Neuronal stem cell (in vitro differentiated cells): ENCODE measurements at regions not wholly inside any gene's neighbourhood (a gene's known extent, or its start where the extent isn't known, plus 50 kb on each side); places are given as distances from the start of the nearest gene placed in this dataset.

Source experiments
- DNase-seq: peaks from one replicate; pipeline ENCODE4 v3.0.0-alpha.2; 2013; ENCODE audit warnings: low spot score
- H2AFZ ChIP-seq: one replicate; pipeline ENCODE4 v1.6.1; 2013; ENCODE audit warnings: mild to moderate bottlenecking, low read length, inconsistent platforms
- H2AK5ac ChIP-seq: 2 replicates; pipeline ENCODE4 v1.6.1; 2013; ENCODE audit warnings: low read depth, mild to moderate bottlenecking, inconsistent platforms, low read length, moderate library complexity, mixed read lengths
- H2BK120ac ChIP-seq: 2 replicates; pipeline ENCODE4 v1.6.1; 2013; ENCODE audit warnings: low read depth, mild to moderate bottlenecking, inconsistent platforms, low read length, moderate library complexity, mixed read lengths
- H2BK12ac ChIP-seq: one replicate; pipeline ENCODE4 v1.6.1; 2013; ENCODE audit warnings: low read length, inconsistent platforms
- H2BK15ac ChIP-seq: 2 replicates; pipeline ENCODE4 v1.6.1; 2013; ENCODE audit warnings: mild to moderate bottlenecking, low read length, inconsistent platforms, mixed read lengths
- H2BK5ac ChIP-seq: one replicate; pipeline ENCODE4 v1.6.1; 2013; ENCODE audit warnings: inconsistent platforms, mild to moderate bottlenecking, low read length, moderate library complexity
- H3K14ac ChIP-seq: one replicate; pipeline ENCODE4 v1.6.1; 2013; ENCODE audit warnings: low read length, inconsistent platforms
- H3K18ac ChIP-seq: 2 replicates; pipeline ENCODE4 v1.6.1; 2013; ENCODE audit warnings: low read length, inconsistent platforms
- H3K23ac ChIP-seq: 2 replicates; pipeline ENCODE4 v1.6.1; 2013; ENCODE audit warnings: low read depth, mild to moderate bottlenecking, mixed read lengths, low read length, inconsistent platforms; ENCODE audit not compliant: poor library complexity
- H3K27ac ChIP-seq: replicated peaks from 3 replicates; pipeline ENCODE4 v1.5.1; 2013; ENCODE audit warnings: low read length, inconsistent platforms
- H3K27me3 ChIP-seq, 3 experiments: 2 replicates each; pipeline ENCODE4 v1.6.1; 2013; ENCODE audit warnings: low read length in 3 of 3, mild to moderate bottlenecking in 2 of 3, inconsistent platforms in 1 of 3, low read depth in 1 of 3, mixed read lengths in 1 of 3, moderate library complexity in 1 of 3; ENCODE audit not compliant: control insufficient read depth in 3 of 3, insufficient read depth in 3 of 3
- H3K36me3 ChIP-seq, 2 donors: replicated peaks in 1 of 2; 2 replicates each; pipeline ENCODE4 v1.6.1; 2013; ENCODE audit warnings: low read length in 2 of 2; ENCODE audit not compliant: control insufficient read depth in 2 of 2, insufficient read depth in 2 of 2
- H3K4ac ChIP-seq: 2 replicates; pipeline ENCODE4 v1.6.1; 2013; ENCODE audit warnings: inconsistent platforms, mild to moderate bottlenecking, low read length, moderate library complexity
- H3K4me1 ChIP-seq, 2 donors: 1 replicate in 1 of 2; 2 replicates in 1 of 2; pipeline ENCODE4 v1.6.1; 2013; ENCODE audit warnings: low read length in 2 of 2, low read depth in 1 of 2; ENCODE audit not compliant: control insufficient read depth in 2 of 2, insufficient read depth in 1 of 2
- H3K4me2 ChIP-seq: one replicate; pipeline ENCODE4 v1.6.1; 2013; ENCODE audit warnings: mild to moderate bottlenecking, low read length, inconsistent platforms; ENCODE audit not compliant: insufficient read depth, poor library complexity, severe bottlenecking
- H3K4me3 ChIP-seq, 2 donors: 2 replicates each; pipeline ENCODE4 v1.5.1; 2013; ENCODE audit warnings: low read length in 2 of 2, mild to moderate bottlenecking in 2 of 2, inconsistent platforms in 1 of 2, moderate library complexity in 1 of 2
- H3K79me1 ChIP-seq: one replicate; pipeline ENCODE4 v1.6.1; 2013; ENCODE audit warnings: low read depth, mild to moderate bottlenecking, inconsistent platforms, low read length, moderate library complexity
- H3K9ac ChIP-seq: one replicate; pipeline ENCODE4 v1.6.1; 2013; ENCODE audit warnings: mild to moderate bottlenecking, low read depth, low read length, inconsistent platforms; ENCODE audit not compliant: poor library complexity
- H3K9me3 ChIP-seq, 2 donors: replicated peaks in 1 of 2; 2 replicates each; pipeline versions ENCODE3 to v1.6.1; 2013; ENCODE audit warnings: low read length in 2 of 2, mild to moderate bottlenecking in 2 of 2, inconsistent platforms in 1 of 2, low read depth in 1 of 2, mixed read lengths in 1 of 2, moderate library complexity in 1 of 2; ENCODE audit not compliant: control insufficient read depth in 2 of 2, insufficient read depth in 1 of 2
- H4K8ac ChIP-seq: one replicate; pipeline ENCODE4 v1.6.1; 2013; ENCODE audit warnings: low read depth, mild to moderate bottlenecking, inconsistent platforms, low read length, moderate library complexity
- H4K91ac ChIP-seq: one replicate; pipeline ENCODE4 v1.6.1; 2013; ENCODE audit warnings: low read length, low read depth, mild to moderate bottlenecking, inconsistent platforms; ENCODE audit not compliant: poor library complexity
- WGBS, 2 donors: extraction: QIAGEN DNeasy Blood & Tissue Kit; methylation state at CpG; one replicate each; pipeline ENCODE4 v1.1.7; 2013; ENCODE audit warnings: missing lambda C conversion rate in 2 of 2, mixed read lengths in 1 of 2; ENCODE audit not compliant: insufficient read length in 2 of 2, insufficient replicate concordance in 1 of 2; ENCODE audit errors: extremely low coverage in 2 of 2; 5-methylcytosine and 5-hydroxymethylcytosine counted together

DNA sequence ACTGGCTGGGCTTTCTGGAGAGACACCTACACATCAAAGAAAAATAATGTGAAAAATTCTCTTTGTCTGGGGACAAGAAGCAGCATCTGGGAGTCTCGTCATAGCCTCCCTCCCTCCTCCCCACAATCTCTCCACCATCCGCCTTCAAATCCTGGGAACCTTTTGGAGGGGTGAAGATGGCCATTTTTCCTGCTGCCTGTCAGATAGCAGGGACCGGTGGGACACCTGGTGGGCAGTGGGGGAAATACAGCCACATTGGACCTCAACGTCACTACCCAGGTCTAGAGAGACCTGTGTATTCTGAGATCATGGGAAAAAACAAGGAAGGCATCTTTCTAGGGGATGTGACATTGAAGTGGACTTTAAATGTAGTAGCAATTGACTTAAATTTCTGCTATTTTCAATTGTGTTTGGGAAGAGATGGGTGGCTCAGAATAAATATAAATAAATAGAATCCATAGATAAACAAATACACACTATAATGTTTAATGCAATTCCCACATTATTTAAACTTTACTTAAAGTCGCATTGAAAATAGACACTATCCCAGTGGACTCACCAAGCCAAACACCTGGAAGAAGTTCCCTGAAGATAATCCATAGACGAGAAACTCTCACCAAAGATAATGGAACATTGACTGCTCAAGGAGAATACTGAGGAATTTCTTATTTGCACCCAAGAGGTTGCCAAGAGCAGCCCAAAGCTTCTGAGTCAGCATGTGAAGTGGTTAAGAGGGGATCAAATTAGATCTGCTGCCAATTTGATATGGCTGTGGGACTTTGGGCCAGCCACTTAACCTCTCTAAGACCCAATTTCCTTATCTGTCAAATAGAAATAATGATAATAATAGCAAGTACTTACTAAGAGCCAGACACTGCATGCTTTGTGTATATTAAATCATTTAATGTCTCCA, 147.6 kb upstream of the CAMK1G start:
- Histone ChIP-seq H3K9ac (no peak overlapping the region), H3K9me3 (no peaks in the 10 kb centered on the region), H3K23ac (no peak overlapping the region), H2BK120ac (no peak overlapping the region), H3K18ac (no peak overlapping the region), H3K4me2 (no peak overlapping the region), H3K4ac (no peak overlapping the region), H2BK15ac (no peak overlapping the region), H4K91ac (no peak overlapping the region), H3K4me1 (peaks cover 0 to 23% of the 10 kb centered on the region in 2 donors), H3K14ac (no peak overlapping the region), H2BK12ac (no peak overlapping the region), H2BK5ac (no peak overlapping the region), H3K27me3 (no peaks in the 10 kb centered on the region), H3K27ac (no peak overlapping the region), H2AK5ac (no peak overlapping the region), H2AFZ (no peak overlapping the region), H4K8ac (no peak overlapping the region), H3K79me1 (no peaks in the 10 kb centered on the region), H3K36me3 (no peaks in the 10 kb centered on the region), H3K4me3 (no peak overlapping the region)
- DNase-seq: peak; percentile 74
- WGBS, 2 donors: no CpG with 5 or more reads among the region's 6 CpGs

DNA sequence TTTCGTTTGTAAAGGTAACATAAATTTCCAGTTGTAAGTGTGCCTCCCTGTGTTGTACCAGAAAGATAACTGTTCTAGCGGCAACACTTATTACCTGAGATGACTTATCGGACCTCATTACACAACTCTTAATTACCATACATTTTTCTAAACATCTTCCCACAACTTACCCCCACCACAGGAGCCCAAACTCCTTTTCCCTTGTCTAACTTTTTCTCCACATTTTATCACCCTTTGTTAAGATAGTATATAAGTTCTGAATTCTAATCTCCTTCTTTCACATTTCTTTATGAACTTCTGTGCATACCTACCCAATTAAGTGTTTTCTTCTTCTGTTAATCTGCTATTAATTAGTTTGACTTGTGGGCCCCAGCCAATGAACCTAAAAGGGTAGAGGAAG, 143.7 kb upstream of the CAMK1G start:
- Histone ChIP-seq H2BK120ac (no peak overlapping the region), H3K4ac (no peak overlapping the region), H3K36me3 (no peaks in the 10 kb centered on the region), H3K23ac (no peak overlapping the region), H3K9ac (no peak overlapping the region), H2BK12ac (no peak overlapping the region), H4K91ac (no peak overlapping the region), H4K8ac (no peak overlapping the region), H3K4me2 (no peak overlapping the region), H3K4me3 (no peak overlapping the region), H2AFZ (no peak overlapping the region), H3K79me1 (no peaks in the 10 kb centered on the region), H3K18ac (no peak overlapping the region), H2BK15ac (no peak overlapping the region), H3K9me3 (no peaks in the 10 kb centered on the region), H3K4me1 (peaks cover 0 to 5% of the 10 kb centered on the region in 2 donors), H3K14ac (no peak overlapping the region), H2AK5ac (no peak overlapping the region), H2BK5ac (no peak overlapping the region), H3K27ac (no peak overlapping the region), H3K27me3 (no peaks in the 10 kb centered on the region)
- 100% methylated on average over 1 of the region's 3 CpGs; no CpG with 5 or more reads in 1 of the 2 donors for WGBS, 2 donors
- DNase-seq: no peak

DNA sequence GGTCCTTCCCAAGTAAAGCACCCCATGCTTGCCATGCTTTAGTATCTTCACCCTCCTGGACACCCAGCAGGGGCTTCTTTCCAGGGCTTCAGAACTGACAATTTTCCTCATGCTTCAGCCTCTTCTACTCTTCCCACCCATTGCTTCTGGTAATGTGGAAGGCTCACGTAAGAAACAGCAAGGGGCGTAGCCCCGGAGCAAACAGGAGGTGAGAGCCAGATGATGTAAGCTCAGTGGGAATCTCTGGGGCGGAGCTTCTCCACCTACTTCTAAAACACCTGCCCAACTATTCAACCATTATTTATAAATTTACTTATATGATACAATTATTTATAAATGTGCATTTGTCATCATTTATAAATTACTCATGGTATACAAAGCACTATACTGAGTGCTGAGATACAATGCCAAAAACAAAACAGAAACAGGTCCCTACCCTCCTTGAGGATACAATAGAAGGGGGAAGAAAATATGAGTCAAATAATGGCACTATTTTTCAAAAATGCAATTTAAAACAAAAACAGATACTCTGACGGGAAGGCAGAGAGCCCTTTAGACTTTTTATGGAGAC, 140.1 kb upstream of the CAMK1G start:
- Histone ChIP-seq H3K9me3 (peaks cover 0 to 6% of the 10 kb centered on the region in 2 donors), H3K4me1 (no peaks in the 10 kb centered on the region), H3K18ac (no peak overlapping the region)

DNA sequence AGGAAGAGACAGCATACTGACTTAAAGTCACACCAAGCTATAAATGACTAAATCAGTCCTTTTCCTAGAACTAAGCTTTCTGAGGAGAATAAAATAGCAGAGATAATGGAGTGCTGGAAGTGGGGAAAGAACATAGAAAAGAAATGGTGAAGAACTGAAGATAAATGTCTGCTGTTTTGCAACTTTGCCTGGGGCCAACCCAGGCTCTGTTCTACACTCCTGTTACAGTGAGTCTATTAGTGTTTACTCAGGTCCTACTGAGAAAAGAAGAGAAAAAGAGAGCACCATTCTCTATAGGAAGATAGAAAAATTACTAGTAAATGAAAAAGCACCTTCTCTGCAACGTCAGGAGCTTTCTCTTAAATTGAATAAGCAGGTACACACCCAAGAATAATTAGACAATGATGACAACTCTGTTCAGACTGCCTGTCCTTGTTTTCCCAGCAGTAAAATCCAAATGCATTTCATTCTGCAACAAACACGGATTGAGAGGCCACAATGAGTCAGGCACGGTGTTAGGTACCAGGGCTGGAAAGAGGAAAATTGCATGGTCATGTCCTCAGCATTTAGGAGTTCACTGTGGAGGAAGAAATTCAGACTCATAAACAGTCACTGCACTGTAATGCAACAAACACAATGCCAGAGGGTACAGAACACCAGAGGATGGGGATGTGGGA, 139.4 kb upstream of the CAMK1G start:
- H2BK120ac ChIP-seq: no peak overlapping the region
- H3K4me3 ChIP-seq: no peak overlapping the region
- H2AK5ac ChIP-seq: no peak overlapping the region
- H3K4me2 ChIP-seq: no peak overlapping the region
- H2AFZ ChIP-seq: no peak overlapping the region
- H2BK5ac ChIP-seq: no peak overlapping the region
- no peak overlapping the region for H3K18ac ChIP-seq
- H3K4ac ChIP-seq: no peak overlapping the region
- H3K4me1 ChIP-seq: no peaks in the 10 kb centered on the region
- H3K9me3 ChIP-seq: peaks cover 0 to 6% of the 10 kb centered on the region in 2 donors
- no peaks in the 10 kb centered on the region for H3K79me1 ChIP-seq
- H4K8ac ChIP-seq: no peak overlapping the region
- no peak overlapping the region for H3K9ac ChIP-seq
- H4K91ac ChIP-seq: no peak overlapping the region
- no peak overlapping the region for H3K14ac ChIP-seq
- no peak overlapping the region for H2BK12ac ChIP-seq
- H3K23ac ChIP-seq: no peak overlapping the region
- no peaks in the 10 kb centered on the region for H3K36me3 ChIP-seq
- DNase-seq: no peak
- no CpG with 5 or more reads among the region's 3 CpGs for WGBS, 2 donors
- H3K27ac ChIP-seq: no peak overlapping the region
- H2BK15ac ChIP-seq: no peak overlapping the region
- H3K27me3 ChIP-seq: no peaks in the 10 kb centered on the region

More for the DNA sequence above, 140.1 kb upstream of the CAMK1G start:
- Histone ChIP-seq H4K8ac (no peak overlapping the region), H3K36me3 (no peaks in the 10 kb centered on the region), H4K91ac (no peak overlapping the region), H2BK12ac (no peak overlapping the region), H3K14ac (no peak overlapping the region), H2BK5ac (no peak overlapping the region), H2AFZ (no peak overlapping the region), H3K27ac (no peak overlapping the region), H3K4me3 (no peak overlapping the region), H2BK120ac (no peak overlapping the region), H3K27me3 (no peaks in the 10 kb centered on the region), H3K79me1 (no peaks in the 10 kb centered on the region), H2BK15ac (no peak overlapping the region), H3K23ac (no peak overlapping the region), H2AK5ac (no peak overlapping the region), H3K4me2 (no peak overlapping the region), H3K9ac (no peak overlapping the region), H3K4ac (no peak overlapping the region)
- DNase-seq: no peak
- WGBS, 2 donors: no CpG with 5 or more reads among the region's 5 CpGs
